K562 (cell line): ENCODE measurements at regions not wholly inside any gene's neighbourhood (a gene's known extent, or its start where the extent isn't known, plus 50 kb on each side); places are given as distances from the start of the nearest gene placed in this dataset.

ENCODE experiments used
- BRD4 ChIP-seq: fragments of 200-600 bp; sonication (generic); IDR thresholded peaks from 2 replicates; pipeline ENCODE4 v1.6.1; 2017; ENCODE audit warnings: inconsistent platforms
- CTBP1 ChIP-seq: fragments of 450-650 bp; IDR thresholded peaks from 2 replicates; pipeline ENCODE4 v1.6.1; 2016; ENCODE audit warnings: borderline replicate concordance
- ETS2 ChIP-seq: IDR thresholded peaks from 2 replicates; pipeline ENCODE4 v1.6.1; 2016; ENCODE audit warnings: borderline replicate concordance, missing genetic modification characterization, mild to moderate bottlenecking, moderate library complexity, missing compliant biosample characterization; ENCODE audit not compliant: poor library complexity, severe bottlenecking
- JUN ChIP-seq, 2 experiments: sonication (generic) in 1 of 2; formaldehyde crosslinking in 1 of 2; IDR thresholded peaks; 2 replicates each; pipeline versions ENCODE4 v1.6.1 to v1.8.0; 2012 to 2022; ENCODE audit warnings: borderline replicate concordance in 2 of 2, mild to moderate bottlenecking in 2 of 2, improper control_type of control experiment in 1 of 2, low read depth in 1 of 2, low read length in 1 of 2, missing genetic modification reagents in 1 of 2
- NRF1 ChIP-seq, 2 experiments: fragments of 450-650 bp; IDR thresholded peaks in 1 of 2; conservative IDR thresholded peaks in 1 of 2; 2 replicates each; pipeline ENCODE4 v1.6.1; 2014; ENCODE audit warnings: mild to moderate bottlenecking in 2 of 2
- ZNF507 ChIP-seq: conservative IDR thresholded peaks from 2 replicates; pipeline ENCODE4 v1.6.1; 2017; ENCODE audit warnings: missing genetic modification characterization, missing compliant biosample characterization
- ZNF512 ChIP-seq: IDR thresholded peaks from 2 replicates; pipeline ENCODE4 v1.6.1; 2016; ENCODE audit warnings: missing genetic modification characterization, missing compliant biosample characterization
- TF ChIP-seq, protein P1 (sequence below): sonication (generic); formaldehyde crosslinking; IDR thresholded peaks from 2 replicates; pipeline ENCODE4 v1.9.0; 2022; ENCODE audit warnings: mild to moderate bottlenecking, missing genetic modification reagents
- TF ChIP-seq, protein P2 (sequence below): sonication (generic); formaldehyde crosslinking; IDR thresholded peaks from 2 replicates; pipeline ENCODE4 v1.8.0; 2022; ENCODE audit warnings: missing genetic modification reagents, mild to moderate bottlenecking, borderline replicate concordance

- TF ChIP-seq, protein P1, sequence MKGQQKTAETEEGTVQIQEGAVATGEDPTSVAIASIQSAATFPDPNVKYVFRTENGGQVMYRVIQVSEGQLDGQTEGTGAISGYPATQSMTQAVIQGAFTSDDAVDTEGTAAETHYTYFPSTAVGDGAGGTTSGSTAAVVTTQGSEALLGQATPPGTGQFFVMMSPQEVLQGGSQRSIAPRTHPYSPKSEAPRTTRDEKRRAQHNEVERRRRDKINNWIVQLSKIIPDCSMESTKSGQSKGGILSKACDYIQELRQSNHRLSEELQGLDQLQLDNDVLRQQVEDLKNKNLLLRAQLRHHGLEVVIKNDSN (CRISPR knock-in tag), result no peak
- TF ChIP-seq BRD4 (no peak), ZNF507 (tag) (no peak), ETS2 (tag) (no peak), NRF1 (conservative IDR thresholded peaks at IDR 0.05 in 1 of 2, IDR thresholded peaks at IDR 0.05 in 1 of 2) (no peak), CTBP1 (no peak), ZNF512 (tag) (no peak), JUN (IDR thresholded peaks at IDR 0.05; ENCODE audit: borderline replicate concordance, low read depth, low read length) (no peak), JUN (CRISPR knock-in tag; IDR thresholded peaks at IDR 0.05; ENCODE audit: borderline replicate concordance) (no peak)
- TF ChIP-seq, protein P2, sequence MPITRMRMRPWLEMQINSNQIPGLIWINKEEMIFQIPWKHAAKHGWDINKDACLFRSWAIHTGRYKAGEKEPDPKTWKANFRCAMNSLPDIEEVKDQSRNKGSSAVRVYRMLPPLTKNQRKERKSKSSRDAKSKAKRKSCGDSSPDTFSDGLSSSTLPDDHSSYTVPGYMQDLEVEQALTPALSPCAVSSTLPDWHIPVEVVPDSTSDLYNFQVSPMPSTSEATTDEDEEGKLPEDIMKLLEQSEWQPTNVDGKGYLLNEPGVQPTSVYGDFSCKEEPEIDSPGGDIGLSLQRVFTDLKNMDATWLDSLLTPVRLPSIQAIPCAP (CRISPR knock-in tag), result no peak
These were observed 1047.9 kb upstream of the RBFOX1 start (continued) for GRCh38 chr16:6284731-6285130.
